ENCODE measurements at regions not wholly inside any gene's neighbourhood (a gene's known extent, or its start where the extent isn't known, plus 50 kb on each side); places are given as distances from the start of the nearest gene placed in this dataset.

DNA sequence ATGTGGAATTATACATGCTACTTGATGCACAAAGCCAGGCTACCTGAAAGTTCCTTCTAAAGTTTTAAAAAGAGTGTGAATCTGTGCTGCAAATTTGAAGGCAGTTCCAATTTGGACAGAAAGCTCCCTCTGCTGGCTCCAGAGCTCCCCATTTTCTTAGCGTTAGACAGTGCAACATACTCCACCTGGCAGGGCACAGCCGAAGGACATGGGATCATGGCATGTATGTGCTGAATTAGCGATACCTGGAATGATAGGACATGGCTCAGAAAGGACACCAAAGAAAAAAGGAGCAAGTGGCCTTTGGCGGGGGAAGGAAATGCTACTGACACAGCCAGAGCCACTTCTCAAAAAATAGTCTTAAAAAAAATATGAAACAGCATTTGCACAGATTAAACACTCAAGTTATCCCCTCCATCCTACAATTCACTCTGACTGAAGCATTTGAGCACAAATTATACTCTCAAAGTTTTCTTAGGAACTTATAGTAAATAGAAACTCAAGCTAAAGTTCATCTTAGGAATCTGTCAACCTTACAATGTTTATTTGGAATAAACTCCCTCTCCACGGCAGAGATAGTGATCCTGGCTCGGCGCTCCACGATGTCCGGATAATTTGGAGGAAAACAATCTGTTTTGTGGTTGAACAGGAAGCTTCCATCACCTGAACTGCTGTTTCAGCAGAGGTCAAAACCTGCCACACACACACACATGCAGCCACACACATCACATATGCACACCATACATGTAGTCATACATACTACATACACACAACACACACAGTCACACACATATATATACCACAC, 80.0 kb downstream of the C7orf25 start:
- Histone ChIP-seq H3K4me1 (ENCODE audit: low read length) (no peaks in the 10 kb centered on the region), H3K4me3 (ENCODE audit: low read length) (no peak overlapping the region), H4K20me1 (ENCODE audit: insufficient read depth, low read length) (no peaks in the 10 kb centered on the region), H3K9ac (ENCODE audit: low read length) (no peak overlapping the region), H3K27ac (ENCODE audit: low read length) (no peak overlapping the region), H3K4me2 (ENCODE audit: low read length) (no peak overlapping the region), H3K27me3 (ENCODE audit: low read depth, low read length) (peaks cover 47% of the 10 kb centered on the region), H3K9me3 (ENCODE audit: insufficient read depth, low read length) (no peaks in the 10 kb centered on the region), H3K79me2 (ENCODE audit: low read length) (no peaks in the 10 kb centered on the region), H2AFZ (ENCODE audit: low read depth, low read length) (no peak overlapping the region), H3K36me3 (replicated peaks; ENCODE audit: low read depth, low read length) (no peaks in the 10 kb centered on the region)
- no peak for TF ChIP-seq EZH2phosphoT487 (IDR thresholded peaks at IDR 0.05; ENCODE audit: low read depth)
- TF ChIP-seq, protein P1, sequence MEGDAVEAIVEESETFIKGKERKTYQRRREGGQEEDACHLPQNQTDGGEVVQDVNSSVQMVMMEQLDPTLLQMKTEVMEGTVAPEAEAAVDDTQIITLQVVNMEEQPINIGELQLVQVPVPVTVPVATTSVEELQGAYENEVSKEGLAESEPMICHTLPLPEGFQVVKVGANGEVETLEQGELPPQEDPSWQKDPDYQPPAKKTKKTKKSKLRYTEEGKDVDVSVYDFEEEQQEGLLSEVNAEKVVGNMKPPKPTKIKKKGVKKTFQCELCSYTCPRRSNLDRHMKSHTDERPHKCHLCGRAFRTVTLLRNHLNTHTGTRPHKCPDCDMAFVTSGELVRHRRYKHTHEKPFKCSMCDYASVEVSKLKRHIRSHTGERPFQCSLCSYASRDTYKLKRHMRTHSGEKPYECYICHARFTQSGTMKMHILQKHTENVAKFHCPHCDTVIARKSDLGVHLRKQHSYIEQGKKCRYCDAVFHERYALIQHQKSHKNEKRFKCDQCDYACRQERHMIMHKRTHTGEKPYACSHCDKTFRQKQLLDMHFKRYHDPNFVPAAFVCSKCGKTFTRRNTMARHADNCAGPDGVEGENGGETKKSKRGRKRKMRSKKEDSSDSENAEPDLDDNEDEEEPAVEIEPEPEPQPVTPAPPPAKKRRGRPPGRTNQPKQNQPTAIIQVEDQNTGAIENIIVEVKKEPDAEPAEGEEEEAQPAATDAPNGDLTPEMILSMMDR (IDR thresholded peaks at IDR 0.05; ENCODE audit: low read depth, low read length) = peak; percentile 48

DNA sequence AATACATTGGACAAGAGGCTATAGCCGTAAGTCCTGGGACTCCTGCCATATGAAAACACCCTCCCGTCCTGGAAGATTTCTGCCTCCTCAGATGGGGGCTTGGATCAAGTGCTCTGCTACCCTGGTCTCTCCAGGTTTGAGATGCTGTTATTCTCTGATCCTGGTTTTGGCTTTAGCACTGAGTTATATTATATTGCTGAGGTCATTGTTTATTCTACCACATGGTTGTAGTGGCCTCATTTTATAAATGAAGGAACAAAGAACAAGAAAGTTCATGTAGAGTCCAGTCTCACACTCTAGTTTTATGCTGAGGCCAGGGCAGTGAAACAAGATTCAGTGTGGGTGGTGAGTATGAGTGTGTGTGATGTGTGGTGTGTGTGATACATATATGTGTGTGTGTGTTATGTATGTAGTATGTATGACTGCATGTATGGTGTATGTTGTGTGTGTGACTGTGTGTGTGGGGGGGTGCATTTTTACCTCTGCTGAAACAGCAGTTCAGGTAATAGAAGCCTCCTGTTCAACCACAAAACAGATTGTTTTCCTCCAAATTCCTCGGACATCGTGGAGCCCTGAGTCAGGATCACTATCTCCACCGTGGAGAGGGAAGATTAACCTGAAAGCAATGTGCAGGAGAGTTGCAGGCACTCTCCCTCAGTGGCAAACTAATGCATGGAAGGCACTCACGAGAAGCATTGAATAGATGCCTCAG, 80.7 kb downstream of the C7orf25 start:
- Histone ChIP-seq H2AFZ (ENCODE audit: low read depth, low read length) (no peak overlapping the region), H3K36me3 (replicated peaks; ENCODE audit: low read depth, low read length) (no peaks in the 10 kb centered on the region), H3K27ac (ENCODE audit: low read length) (no peak overlapping the region), H3K4me2 (ENCODE audit: low read length) (no peak overlapping the region), H3K9me3 (ENCODE audit: insufficient read depth, low read length) (no peaks in the 10 kb centered on the region), H3K79me2 (ENCODE audit: low read length) (no peaks in the 10 kb centered on the region), H3K9ac (ENCODE audit: low read length) (no peak overlapping the region), H3K4me3 (ENCODE audit: low read length) (no peak overlapping the region), H3K27me3 (ENCODE audit: low read depth, low read length) (peaks cover 47% of the 10 kb centered on the region), H3K4me1 (ENCODE audit: low read length) (no peaks in the 10 kb centered on the region), H4K20me1 (ENCODE audit: insufficient read depth, low read length) (no peaks in the 10 kb centered on the region)
- no peak for TF ChIP-seq EZH2phosphoT487 (IDR thresholded peaks at IDR 0.05; ENCODE audit: low read depth)
- TF ChIP-seq, protein P1 (IDR thresholded peaks at IDR 0.05; ENCODE audit: low read depth, low read length) = no peak

DNA sequence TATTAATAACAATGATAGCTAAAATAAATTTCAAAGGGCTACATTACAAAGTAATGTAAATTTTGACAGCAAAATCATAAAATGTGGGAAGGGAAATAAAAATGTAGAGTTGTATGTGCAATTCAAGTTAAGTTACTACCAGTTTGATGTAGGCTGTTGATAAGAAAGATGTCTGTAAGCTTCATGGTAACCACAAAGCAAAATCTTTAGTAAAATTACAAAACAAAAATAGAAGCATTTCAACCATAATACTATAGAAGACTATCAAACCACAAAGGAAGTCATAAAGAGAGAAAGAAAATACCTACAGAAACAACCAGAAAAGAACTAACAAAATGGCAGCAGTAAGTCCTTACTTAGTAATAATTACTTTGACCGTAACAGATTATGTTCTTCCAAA, 99.1 kb downstream of the C7orf25 start:
- Histone ChIP-seq H3K36me3 (replicated peaks; ENCODE audit: low read depth, low read length) (no peaks in the 10 kb centered on the region), H3K4me3 (ENCODE audit: low read length) (no peak overlapping the region), H4K20me1 (ENCODE audit: insufficient read depth, low read length) (no peaks in the 10 kb centered on the region), H3K9me3 (ENCODE audit: insufficient read depth, low read length) (no peaks in the 10 kb centered on the region), H2AFZ (ENCODE audit: low read depth, low read length) (no peak overlapping the region), H3K79me2 (ENCODE audit: low read length) (no peaks in the 10 kb centered on the region), H3K27ac (ENCODE audit: low read length) (no peak overlapping the region), H3K27me3 (ENCODE audit: low read depth, low read length) (no peaks in the 10 kb centered on the region), H3K4me1 (ENCODE audit: low read length) (no peaks in the 10 kb centered on the region), H3K9ac (ENCODE audit: low read length) (no peak overlapping the region), H3K4me2 (ENCODE audit: low read length) (no peak overlapping the region)
- TF ChIP-seq, protein P1 (IDR thresholded peaks at IDR 0.05; ENCODE audit: low read depth, low read length) = no peak
- TF ChIP-seq EZH2phosphoT487 (IDR thresholded peaks at IDR 0.05; ENCODE audit: low read depth) = no peak

- Histone ChIP-seq H3K9me3 (ENCODE audit: insufficient read depth, low read length) (no peaks in the 10 kb centered on the region), H3K4me1 (ENCODE audit: low read length) (no peaks in the 10 kb centered on the region), H3K27ac (ENCODE audit: low read length) (no peak overlapping the region), H3K9ac (ENCODE audit: low read length) (no peak overlapping the region), H3K36me3 (replicated peaks; ENCODE audit: low read depth, low read length) (no peaks in the 10 kb centered on the region), H3K4me2 (ENCODE audit: low read length) (no peak overlapping the region), H3K27me3 (ENCODE audit: low read depth, low read length) (no peaks in the 10 kb centered on the region), H3K79me2 (ENCODE audit: low read length) (no peaks in the 10 kb centered on the region), H4K20me1 (ENCODE audit: insufficient read depth, low read length) (no peaks in the 10 kb centered on the region), H2AFZ (ENCODE audit: low read depth, low read length) (no peak overlapping the region), H3K4me3 (ENCODE audit: low read length) (no peak overlapping the region)
- no peak for TF ChIP-seq EZH2phosphoT487 (IDR thresholded peaks at IDR 0.05; ENCODE audit: low read depth)
These were observed 106.3 kb downstream of the C7orf25 start for GRCh38 chr7:42805601-42806000.
